T-helper 1 cell (primary cell): ENCODE measurements at regions not wholly inside any gene's neighbourhood (a gene's known extent, or its start where the extent isn't known, plus 50 kb on each side); places are given as distances from the start of the nearest gene placed in this dataset.
"Not testable (repeated sequence)": the region's sequence is repeated elsewhere in the genome, so short reads cannot be mapped to it uniquely, and the experiment has no call there.

ENCODE experiments used
- DNase-seq, 5 donors: peaks; one replicate each; pipeline ENCODE4 v3.0.0-alpha.2; 2012 to 2020

DNA sequence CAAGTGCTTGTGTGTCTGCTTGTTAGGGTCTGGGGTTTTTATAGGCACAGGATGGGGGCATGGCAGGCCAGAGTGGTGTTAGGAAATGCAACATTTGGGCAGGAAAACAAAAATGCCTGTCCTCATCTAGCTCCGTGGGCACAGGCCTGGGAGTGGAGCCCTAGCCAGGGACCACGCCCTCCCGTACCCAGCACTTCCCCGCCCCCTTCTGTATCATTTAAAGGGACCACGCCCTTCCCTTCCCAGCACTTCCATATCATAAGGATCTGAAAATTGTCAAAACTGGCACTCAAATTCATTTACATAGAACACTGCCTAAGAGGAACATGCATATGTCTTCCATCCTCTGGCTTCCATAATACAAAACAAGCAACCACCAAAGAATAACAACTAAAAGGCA, 185.8 kb downstream of the B3GLCT start:
- no peak for DNase-seq

DNA sequence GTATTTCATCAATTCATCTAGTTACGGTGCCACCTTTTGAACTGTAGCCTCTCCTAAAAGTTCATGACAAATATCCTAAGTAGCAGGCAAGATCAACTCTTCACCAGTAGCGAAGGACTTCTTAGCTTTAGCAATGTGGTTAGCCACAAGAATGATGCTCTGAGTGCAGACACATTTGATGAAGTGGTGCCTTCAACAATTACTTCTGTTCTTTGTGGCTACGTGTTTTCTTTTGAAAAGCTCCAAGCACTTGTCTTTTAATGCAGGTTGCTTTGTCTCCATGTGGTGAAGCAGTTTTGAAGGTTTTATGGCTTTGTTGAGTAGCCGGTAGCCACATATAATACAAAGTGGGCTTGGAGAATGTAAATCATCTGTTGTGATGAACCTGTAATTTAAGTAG, 194.7 kb downstream of the B3GLCT start:
- no peak for DNase-seq

DNA sequence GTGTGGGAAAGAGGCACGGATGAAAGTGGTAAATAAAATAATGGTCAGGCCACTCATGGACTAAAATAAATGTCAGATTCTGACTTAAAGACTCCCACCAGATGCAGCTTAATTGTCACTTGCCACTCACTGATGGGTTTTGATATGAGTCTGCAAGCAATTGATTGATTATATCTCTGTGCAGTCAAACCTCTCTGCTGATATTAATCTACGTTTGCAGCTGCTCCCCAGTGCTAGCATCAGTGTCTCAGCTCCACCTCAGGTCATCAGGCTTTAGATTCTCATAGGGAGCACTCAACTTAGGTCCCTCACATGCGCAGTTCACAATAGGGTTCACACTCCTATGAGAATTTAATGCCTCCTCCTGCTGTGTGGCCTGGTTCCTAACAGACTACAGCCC, 195.3 kb downstream of the B3GLCT start:
- DNase-seq, result no peak

DNA sequence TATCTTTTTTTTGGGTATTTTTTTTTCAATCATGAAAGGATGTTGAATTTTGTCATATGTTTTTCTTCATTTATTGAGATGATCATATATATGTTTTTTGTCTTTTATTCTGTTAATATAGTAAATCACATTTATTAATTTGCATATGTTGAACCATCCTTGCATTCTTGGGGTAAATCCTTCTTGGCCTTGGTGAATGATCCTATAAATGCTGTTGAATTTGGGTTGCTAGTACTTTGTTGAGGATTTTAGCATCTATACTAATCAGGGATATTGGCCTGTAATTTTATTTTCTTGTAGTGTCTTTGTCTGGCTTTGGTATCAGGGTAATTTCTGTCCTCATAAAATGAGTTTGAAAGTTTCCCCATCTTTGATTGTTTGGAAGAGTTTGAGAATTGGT, 199.9 kb downstream of the B3GLCT start:
- no peak for DNase-seq

DNA sequence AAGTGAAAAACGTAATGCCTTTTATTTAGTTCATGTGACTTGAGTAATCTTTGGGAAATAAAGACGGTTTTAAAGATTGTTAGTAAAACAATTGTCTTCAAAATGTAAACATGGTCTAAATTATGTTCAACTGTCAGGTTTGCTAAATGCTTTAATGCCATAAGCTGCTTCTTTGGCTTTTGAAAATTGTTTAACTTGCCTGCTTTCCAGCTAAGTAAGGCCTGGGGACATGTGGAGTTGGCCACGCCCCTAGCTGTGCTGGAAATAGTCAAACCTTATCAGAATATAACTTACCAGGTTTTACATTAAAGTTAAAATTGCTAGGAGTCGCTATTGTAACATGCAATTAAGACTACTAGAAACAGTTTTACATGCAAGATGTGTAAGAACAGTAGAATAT, 203.9 kb downstream of the B3GLCT start:
- not testable (repeated sequence) for DNase-seq

DNA sequence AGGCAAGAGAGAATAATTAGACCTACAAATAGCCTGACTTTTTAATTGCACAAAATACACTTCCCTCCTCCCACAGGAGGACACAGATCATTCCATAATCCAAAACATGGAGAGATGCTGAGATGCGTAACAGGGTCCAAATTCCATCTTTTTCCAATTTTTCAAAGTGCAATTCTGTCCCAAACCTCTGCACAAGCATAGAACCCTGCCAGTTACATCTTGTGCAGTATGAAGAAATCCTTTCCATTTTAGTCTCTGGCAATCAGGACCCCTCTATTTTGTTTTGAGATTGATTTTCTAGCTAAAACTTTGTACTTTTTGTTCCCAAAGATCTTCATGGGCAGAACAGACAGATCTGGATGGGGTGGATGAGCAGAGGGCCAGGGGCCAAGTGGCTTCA, 209.2 kb downstream of the B3GLCT start:
- DNase-seq, result no peak

DNA sequence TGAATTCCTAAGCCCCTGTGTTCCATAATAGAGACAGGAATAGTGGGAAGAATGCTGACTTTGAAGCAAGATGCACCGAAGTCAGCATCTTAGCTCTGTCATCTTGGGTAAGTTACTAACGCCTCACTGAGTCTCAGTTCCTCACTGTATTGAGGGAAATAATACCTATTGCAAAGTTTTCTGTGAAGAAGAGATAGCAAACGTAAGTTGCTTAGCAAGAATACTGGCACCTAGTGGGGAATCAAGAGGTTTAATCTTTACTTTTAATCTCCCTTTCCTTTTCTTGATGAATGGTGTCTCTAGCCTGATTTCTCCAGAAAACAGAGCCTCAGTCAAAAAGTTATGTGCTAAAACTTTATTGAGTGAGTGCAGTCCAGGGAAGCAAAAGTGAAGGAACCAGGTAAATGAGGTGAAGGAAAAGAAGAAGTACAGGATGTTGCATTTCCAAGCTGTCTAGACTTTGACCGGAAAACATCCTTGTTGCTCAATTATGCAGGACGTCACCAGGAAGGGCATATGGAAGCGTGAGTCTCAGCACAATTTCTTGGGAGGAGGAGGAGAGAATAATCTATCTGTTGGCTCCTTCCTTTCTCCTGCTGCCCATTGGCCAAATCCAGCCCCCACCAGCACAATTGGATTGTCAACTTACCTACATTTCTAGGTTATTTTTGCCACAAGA, 210.0 kb downstream of the B3GLCT start:
- DNase-seq, result no peak

DNA sequence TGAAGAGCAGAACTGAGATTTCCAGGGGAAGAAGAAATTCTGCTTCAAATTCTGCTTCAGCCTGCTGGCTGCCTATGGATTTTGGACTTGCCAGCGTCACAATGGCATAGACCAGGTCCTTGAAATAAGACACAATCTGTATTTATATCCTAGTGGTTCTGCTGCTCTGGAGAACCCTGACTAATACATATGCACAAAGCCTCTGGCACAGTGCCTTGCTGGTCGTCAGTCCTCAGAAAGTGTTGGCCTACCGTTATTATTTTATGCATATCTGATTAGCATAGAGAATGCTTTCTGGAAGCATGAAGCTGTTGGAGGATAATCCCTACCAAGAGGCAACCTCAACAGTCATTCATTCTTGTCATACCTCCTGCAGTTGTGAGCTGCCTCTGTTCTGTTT, 213.7 kb downstream of the B3GLCT start:
- no peak for DNase-seq

DNA sequence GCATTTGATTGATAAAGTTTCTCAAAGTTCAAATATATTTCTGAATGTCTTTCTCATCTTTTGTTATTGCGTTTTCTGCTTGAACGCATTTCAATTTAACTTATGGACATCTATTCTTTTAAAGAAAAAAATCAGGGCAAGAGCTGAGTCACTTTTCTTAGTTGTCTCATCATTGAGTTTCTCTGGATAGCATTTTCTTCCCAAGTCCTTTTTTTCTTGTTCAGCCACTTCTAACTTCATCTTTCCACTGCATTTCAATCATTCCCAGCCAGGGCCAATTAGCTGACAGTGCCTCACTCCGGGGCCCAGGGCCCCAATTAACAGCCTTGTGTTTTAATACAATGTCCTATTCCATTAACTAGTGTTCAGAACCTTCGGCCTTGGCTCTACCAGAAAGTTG, 216.3 kb downstream of the B3GLCT start:
- no peak for DNase-seq

DNA sequence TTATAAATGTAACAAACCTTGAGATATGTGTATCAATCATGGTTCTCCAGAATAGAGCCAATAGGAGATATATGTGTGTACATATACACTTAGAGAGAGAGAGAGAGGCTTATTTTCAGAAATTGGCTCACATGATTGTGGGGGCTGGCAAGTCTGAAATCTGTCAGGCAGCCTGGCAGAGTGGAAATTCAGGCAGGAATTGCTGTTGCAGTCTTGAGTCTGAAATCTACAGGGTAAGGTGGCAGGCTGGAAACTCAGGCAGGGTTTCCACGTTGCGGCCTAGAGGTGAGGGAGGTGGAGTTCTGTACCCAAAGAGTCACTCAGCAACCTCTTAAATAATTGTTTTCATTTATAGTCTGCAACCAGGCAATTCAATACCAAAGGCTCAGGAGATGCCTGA, 218.4 kb downstream of the B3GLCT start:
- no peak for DNase-seq

DNA sequence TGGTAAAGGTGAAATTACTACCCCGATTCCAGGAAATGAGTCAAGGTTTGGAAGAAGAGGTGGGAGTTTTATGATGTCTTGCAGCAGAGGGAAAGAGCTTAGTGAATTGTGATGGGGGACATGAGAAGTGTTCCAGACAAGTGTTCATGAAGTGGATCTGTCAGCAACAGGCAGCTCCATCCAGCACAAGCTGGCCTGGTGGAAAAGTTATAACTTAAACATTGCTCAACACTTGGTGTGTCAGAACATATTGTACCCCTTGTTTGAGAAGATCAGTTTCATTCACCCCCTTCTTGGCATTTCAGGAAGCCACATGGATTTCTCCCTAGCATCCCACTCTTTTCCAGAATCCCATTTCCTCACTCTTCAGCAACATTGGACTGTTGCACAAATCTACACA, 222.0 kb downstream of the B3GLCT start:
- no peak for DNase-seq

DNA sequence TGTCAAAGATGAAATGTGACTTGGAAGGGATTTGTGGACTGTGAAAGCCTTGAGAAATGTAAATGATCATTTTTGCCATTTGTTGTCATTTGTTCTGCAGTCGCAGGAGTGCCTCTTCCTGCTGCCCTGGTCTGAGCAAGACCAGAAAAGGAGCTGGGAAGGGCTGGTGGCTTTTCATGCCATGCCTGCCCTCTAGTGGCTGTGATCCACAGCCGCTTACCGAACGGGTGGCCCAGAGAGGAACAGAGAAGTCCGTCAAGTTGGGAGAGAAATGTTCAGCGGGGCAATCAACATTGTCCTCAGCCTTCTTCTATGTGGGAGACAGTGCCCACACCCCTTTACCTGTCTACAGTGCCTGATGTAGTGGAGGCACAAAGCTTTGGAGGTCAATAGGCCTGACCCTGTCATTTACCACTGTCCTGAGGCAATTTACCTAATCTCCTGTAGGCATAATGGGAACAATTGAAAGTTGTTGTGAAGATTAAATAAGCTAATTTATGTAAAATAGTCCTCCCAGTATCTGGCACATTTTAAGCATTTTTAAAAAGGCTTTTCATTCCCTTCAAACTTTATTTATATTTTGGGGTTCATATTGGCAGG, 224.5 kb downstream of the B3GLCT start:
- DNase-seq, result peak; percentile 4 to 61 (median 16)

DNA sequence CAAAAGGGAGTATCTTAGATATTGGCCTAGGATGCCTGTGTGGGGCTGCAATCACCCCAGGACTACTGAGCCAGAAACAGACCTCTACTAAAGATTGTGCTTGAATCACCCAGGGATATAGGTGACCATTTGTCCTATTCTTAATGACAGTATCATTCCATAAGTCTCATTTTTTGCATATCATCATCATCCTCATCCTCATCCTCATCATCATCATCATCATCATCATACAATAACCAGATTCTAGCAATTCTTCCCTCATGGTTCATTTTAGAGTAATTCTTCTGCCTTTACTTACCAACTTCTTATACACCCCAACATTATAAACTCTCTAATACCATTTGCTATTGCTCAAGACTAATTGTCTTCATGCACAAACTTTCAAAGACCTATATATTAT, 226.6 kb downstream of the B3GLCT start:
- DNase-seq, result no peak

DNA sequence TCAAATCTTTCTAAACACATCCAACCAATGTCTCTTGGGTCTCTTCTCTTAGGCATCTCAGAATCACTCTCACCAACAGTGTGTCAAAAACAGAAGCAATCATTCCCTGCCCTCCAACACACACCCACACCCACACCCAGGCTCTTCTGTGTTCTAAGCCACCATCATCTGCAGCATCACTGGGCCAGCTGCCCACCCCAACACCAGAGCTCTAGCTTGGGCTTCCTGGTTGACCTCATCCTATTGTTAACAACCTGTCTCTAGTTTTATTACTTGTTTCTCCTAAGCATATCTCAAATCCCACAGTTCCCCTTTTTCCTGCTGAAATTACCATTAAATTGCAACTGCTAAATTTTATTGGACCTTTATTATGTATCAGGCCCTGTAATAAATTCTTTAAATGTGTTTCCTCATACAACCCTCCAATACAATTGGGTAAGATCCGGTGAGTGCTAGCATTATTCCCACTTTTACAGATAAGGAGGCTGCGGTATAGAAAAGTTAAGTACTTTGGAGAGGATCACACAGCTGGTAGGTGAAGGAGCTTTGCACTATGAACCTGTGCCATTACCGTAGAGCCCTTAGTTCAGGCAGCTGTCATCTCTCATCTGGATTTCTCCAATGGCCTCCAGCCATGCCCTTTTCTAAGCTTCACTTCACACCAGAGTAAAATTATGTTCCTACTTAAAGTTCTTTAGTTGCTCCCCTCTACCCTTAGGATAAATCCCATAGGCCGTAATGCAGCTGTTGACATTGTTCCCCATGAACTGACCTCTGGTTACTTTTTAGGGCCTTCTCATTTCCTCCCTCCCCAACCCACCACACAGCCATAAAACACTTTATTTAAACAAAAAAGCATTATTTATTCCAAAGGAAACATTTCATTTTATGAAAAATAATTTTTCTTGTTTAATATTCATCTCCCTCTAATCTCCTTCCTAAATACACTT, 227.7 kb downstream of the B3GLCT start:
- DNase-seq, result no peak

DNA sequence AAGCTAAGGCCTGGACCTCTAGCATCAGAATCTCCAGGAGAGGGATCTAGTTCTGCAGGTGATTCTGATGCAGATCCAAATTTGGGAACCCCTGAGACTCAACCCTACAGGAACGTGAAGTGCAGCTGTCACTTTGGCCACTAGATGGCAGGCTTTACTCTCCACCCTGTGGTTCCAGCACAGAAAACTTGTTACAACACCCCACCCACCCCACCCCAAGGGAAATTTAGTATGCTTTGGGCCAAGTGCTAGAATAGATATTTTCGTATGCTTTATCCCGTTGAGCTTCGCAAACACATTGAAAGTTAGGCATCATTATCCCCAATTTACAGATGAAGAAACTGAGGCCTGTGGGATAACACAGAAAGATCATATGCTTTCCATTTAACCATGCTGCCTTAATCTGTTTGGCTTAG, 232.0 kb downstream of the B3GLCT start:
- DNase-seq, result peak in 3 of 5 donors; percentile 8 to 14 (median 13)

DNA sequence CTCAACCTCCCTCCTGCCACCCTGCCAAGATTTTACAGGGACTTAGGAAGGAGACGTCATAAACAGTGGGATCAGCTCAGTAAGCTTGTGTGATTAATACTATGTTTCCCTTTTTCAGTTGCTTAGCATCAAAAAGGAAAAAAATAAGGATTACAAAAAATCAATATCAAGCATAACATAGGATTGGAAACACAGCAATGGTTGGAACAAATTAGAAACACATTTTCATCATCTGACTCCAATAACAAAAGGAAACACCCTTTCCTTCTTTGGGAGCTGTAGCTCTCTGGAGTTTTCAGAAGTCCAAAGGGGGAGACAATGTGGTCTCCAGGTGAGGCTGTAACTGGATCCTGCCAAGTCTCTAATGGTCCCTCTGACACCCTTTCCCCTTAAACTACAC, 233.4 kb downstream of the B3GLCT start:
- no peak for DNase-seq

DNA sequence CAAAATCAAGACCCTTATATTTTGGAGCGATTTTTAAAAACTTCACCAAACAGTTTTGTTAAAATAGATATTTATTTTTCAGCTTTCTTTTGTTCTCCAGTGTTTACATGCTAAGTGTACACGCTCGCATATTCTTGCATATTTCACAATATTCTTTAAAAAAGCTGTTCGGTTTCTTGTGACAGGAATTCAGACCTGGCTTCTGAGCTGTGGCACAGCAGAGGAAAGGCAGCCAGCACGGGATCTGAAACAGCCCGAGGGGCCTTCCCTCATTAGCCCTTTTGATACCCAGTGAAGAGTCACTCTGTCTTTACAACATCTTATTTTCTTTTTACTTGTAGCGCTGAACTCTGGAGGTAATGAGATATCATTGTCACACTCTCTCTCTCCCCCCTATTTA, 234.0 kb downstream of the B3GLCT start:
- no peak for DNase-seq

DNA sequence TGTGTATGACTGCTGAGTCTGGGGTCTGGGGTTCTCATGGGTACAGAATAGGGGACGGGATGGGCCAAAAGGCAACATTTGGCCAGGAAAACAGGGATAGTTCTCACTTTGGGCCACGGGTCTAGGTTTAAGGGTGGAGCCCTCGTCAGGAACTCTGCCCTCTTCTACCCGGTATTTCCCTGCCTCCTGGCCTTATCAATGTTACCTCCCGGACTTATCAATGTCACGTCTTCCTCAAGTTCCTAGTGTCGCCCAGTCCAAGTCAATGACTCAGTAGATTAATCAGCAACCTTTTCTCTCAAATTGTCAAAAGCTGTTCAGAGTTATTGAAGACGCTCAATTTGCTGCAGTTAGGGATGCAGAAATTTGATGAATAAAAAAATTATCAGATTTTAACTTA, 234.8 kb downstream of the B3GLCT start:
- DNase-seq, result no peak

DNA sequence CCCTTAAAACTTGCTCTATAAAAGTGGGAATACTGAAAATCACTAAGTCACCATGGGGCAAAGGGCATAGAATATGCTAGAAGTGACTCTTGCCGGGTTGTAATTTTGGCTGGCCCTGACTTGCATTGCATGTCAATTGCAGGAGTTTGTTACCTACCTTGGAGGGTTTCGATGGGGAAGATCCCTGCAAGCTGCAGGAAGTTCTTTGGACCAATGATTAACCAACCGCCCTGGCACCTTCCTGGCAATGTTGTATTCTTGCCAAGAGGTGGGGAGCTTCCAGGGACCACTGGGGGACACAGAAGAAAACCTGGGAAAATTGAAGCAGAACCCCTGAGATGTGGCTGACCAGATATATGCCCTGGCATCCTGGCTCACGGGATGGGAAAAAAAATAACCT, 235.8 kb downstream of the B3GLCT start:
- DNase-seq, result no peak

DNA sequence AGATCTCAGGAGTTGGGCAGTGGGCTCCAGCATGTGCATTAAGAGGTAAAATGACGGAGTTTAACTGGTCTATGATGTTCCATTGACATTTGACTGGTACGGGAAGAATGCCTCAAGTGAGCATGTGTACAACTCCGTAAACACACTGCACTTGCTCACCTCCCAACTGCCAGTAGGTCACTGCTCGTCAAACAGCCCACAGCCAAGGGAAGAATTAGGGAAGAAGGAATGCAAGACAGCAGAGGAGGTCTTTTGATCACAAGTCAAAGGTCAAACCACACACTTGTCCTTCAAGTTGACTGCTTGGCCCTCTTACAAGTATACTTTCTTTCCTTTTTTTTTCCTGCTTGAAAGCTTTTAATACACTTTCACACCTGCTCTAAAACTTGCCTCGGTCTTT, 236.7 kb downstream of the B3GLCT start:
- no peak for DNase-seq

DNA sequence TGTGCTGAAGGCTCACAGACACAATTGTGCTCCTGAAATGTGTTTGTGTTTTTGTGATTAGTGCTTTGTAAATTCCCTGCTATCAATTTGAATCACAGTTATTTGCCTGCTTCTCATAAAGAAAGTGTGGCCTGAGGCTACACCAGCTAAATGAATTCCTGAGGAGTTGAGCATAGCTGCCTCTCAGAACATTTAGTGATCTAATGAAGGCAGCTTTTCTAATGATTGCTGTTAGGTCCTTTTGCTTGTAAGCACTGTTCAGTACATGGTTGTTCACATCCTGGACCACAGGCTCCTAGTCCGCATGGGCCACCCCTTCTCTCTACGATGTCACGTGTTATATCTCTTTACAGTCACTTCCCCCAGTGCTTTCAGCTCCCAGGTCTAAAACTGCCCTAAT, 238.2 kb downstream of the B3GLCT start:
- DNase-seq, result no peak

DNA sequence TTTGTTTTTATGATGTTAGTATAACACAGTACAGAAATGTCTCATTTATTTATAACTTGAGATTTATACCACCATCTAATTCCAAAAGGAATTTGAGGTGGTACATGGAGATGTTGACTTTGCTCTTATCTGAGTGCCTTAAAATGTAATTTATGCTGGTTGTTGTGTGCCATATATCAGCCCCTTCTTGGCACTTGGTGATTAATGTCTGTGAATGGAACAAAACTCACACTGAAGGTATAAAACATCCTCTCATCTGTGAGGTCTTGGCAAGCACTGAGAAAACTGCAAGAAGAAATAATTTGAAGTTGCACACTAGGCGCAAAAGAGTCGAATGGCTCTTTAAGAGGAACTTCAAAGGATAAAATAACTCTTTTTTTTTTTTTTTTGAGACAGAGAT, 240.4 kb downstream of the B3GLCT start:
- no peak for DNase-seq

DNA sequence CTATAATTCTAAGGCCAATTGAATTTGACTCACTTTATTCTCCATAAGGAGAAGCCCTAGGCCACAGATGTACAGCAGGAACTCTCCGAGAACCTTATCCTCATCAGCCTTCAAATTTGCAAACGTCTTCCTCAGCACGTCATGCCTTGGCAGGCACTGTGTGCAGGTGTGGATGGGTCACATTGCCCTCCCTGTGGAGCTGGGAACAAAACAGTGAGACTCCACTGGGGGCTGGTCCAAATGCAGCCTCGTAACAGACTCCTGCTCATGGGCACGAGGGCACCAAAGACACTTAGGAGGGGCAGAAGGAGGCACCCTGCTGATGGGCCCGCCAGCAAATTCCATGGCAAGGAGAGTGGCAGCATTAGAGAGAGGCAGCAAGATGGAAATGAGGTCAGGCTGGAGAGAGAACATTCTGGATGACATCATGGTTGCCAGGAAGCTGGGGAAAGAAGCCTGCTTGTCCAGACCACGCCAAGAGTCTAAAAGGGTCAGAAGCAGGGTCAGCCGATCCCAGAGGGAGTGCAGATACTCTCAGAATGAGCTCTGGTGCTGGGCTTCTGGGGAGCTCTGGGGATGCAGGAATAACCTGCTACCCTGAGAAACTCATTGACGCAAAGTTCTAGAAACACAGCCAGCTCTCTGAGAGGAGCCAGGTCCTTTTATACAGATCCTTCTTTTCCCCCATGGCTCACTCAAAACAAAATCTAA, 242.2 kb downstream of the B3GLCT start:
- no peak for DNase-seq
